Stomach smooth muscle (tissue), 2 donors: ENCODE measurements at regions not wholly inside any gene's neighbourhood (a gene's known extent, or its start where the extent isn't known, plus 50 kb on each side); places are given as distances from the start of the nearest gene placed in this dataset.
"Not testable (repeated sequence)": the region's sequence is repeated elsewhere in the genome, so short reads cannot be mapped to it uniquely, and the experiment has no call there.

Experiments used
- H3K27ac ChIP-seq: one replicate; pipeline ENCODE4 v1.7.0; 2013; ENCODE audit warnings: mild to moderate bottlenecking, low read length, inconsistent platforms
- H3K27me3 ChIP-seq, 2 donors: one replicate each; pipeline ENCODE4 v1.7.0; 2013; ENCODE audit warnings: low read length in 2 of 2; ENCODE audit not compliant: insufficient read depth in 2 of 2, control insufficient read depth in 1 of 2
- H3K36me3 ChIP-seq, 2 donors: one replicate each; pipeline ENCODE4 v1.7.0; 2013; ENCODE audit warnings: low read length in 2 of 2; ENCODE audit not compliant: control insufficient read depth in 2 of 2, insufficient read depth in 2 of 2
- H3K4me1 ChIP-seq: one replicate; pipeline ENCODE4 v1.7.0; 2013; ENCODE audit warnings: low read length; ENCODE audit not compliant: control insufficient read depth, insufficient read depth
- H3K4me3 ChIP-seq, 2 donors: one replicate each; pipeline ENCODE4 v1.7.0; 2013; ENCODE audit warnings: low read length in 2 of 2
- H3K9ac ChIP-seq, 2 donors: one replicate each; pipeline ENCODE4 v1.7.0; 2013; ENCODE audit warnings: low read length in 2 of 2, mild to moderate bottlenecking in 1 of 2
- H3K9me3 ChIP-seq, 2 donors: one replicate each; pipeline ENCODE4 v1.7.0; 2013; ENCODE audit warnings: low read length in 2 of 2; ENCODE audit not compliant: control insufficient read depth in 2 of 2
- donor health status: healthy.
- donor health status: Pancreatic carcinoma.

GRCh38 chr1:232569554-232569921, 60.4 kb downstream of the SIPA1L2 start:
- not testable (repeated sequence) for H3K36me3 ChIP-seq, H3K27me3 ChIP-seq, H3K9ac ChIP-seq, H3K4me1 ChIP-seq, H3K27ac ChIP-seq, H3K9me3 ChIP-seq
- H3K4me3 ChIP-seq, result peak overlapping the region in 1 of 2 donors; percentile 31

GRCh38 chr1:232568906-232569553, 60.9 kb downstream of the SIPA1L2 start:
- no peak overlapping the region for H3K27ac ChIP-seq

GRCh38 chr1:232568331-232568852, 61.5 kb downstream of the SIPA1L2 start:
- H3K4me1 ChIP-seq, result peaks cover 8% of the 10 kb centered on the region
- no peaks in the 10 kb centered on the region for H3K27me3 ChIP-seq
- no peaks in the 10 kb centered on the region for H3K36me3 ChIP-seq
- H3K9ac ChIP-seq, result no peak overlapping the region
- no peak overlapping the region for H3K4me3 ChIP-seq
- no peaks in the 10 kb centered on the region for H3K9me3 ChIP-seq
- no peak overlapping the region for H3K27ac ChIP-seq

More at GRCh38 chr1:232568906-232569553, 60.9 kb downstream of the SIPA1L2 start:
- H3K9ac ChIP-seq, result no peak overlapping the region
- no peaks in the 10 kb centered on the region for H3K27me3 ChIP-seq
- H3K4me1 ChIP-seq, result peaks cover 8% of the 10 kb centered on the region
- no peaks in the 10 kb centered on the region for H3K36me3 ChIP-seq
- no peak overlapping the region for H3K4me3 ChIP-seq
- no peaks in the 10 kb centered on the region for H3K9me3 ChIP-seq

GRCh38 chr1:232566093-232566492, 63.8 kb downstream of the SIPA1L2 start:
- H3K4me1 ChIP-seq, result peaks cover 14% of the 10 kb centered on the region
- H3K9me3 ChIP-seq, result no peaks in the 10 kb centered on the region
- H3K27ac ChIP-seq, result no peak overlapping the region
- no peaks in the 10 kb centered on the region for H3K27me3 ChIP-seq
- H3K4me3 ChIP-seq, result no peak overlapping the region
- H3K9ac ChIP-seq, result no peak overlapping the region
- H3K36me3 ChIP-seq, result no peaks in the 10 kb centered on the region

- Histone ChIP-seq H3K9me3 (no peaks in the 10 kb centered on the region), H3K4me1 (peaks cover 7% of the 10 kb centered on the region), H3K4me3 (no peak overlapping the region), H3K27me3 (no peaks in the 10 kb centered on the region), H3K27ac (no peak overlapping the region), H3K9ac (peak overlapping the region in 1 of 2 donors; percentile 13), H3K36me3 (no peaks in the 10 kb centered on the region)
These were observed 67.0 kb downstream of the SIPA1L2 start for GRCh38 chr1:232562855-232563510.

GRCh38 chr1:232561381-232561780, 68.6 kb downstream of the SIPA1L2 start:
- Histone ChIP-seq H3K9me3 (no peaks in the 10 kb centered on the region), H3K27me3 (no peaks in the 10 kb centered on the region), H3K4me1 (peaks cover 7% of the 10 kb centered on the region), H3K36me3 (no peaks in the 10 kb centered on the region), H3K9ac (no peak overlapping the region), H3K27ac (no peak overlapping the region), H3K4me3 (no peak overlapping the region)

- Histone ChIP-seq H3K4me3 (no peak overlapping the region), H3K4me1 (peaks cover 7% of the 10 kb centered on the region), H3K9ac (no peak overlapping the region), H3K27me3 (no peaks in the 10 kb centered on the region), H3K27ac (no peak overlapping the region), H3K36me3 (no peaks in the 10 kb centered on the region), H3K9me3 (no peaks in the 10 kb centered on the region)
These were observed 69.0 kb downstream of the SIPA1L2 start for GRCh38 chr1:232560940-232561339.

GRCh38 chr1:232558954-232559353, 71.0 kb downstream of the SIPA1L2 start:
- peaks cover 12% of the 10 kb centered on the region for H3K4me1 ChIP-seq
- no peak overlapping the region for H3K27ac ChIP-seq

GRCh38 chr1:232557502-232558191, 72.3 kb downstream of the SIPA1L2 start:
- H3K27ac ChIP-seq, result no peak overlapping the region
- H3K36me3 ChIP-seq, result no peaks in the 10 kb centered on the region
- H3K9me3 ChIP-seq, result no peaks in the 10 kb centered on the region
- no peaks in the 10 kb centered on the region for H3K27me3 ChIP-seq
- H3K9ac ChIP-seq, result no peak overlapping the region
- peaks cover 19% of the 10 kb centered on the region for H3K4me1 ChIP-seq
- no peak overlapping the region for H3K4me3 ChIP-seq

More at GRCh38 chr1:232558954-232559353, 71.0 kb downstream of the SIPA1L2 start:
- Histone ChIP-seq H3K36me3 (no peaks in the 10 kb centered on the region), H3K4me3 (no peak overlapping the region), H3K27me3 (no peaks in the 10 kb centered on the region), H3K9ac (no peak overlapping the region), H3K9me3 (no peaks in the 10 kb centered on the region)

GRCh38 chr1:232557096-232557495, 72.8 kb downstream of the SIPA1L2 start:
- no peak overlapping the region for H3K9ac ChIP-seq
- H3K27me3 ChIP-seq, result no peaks in the 10 kb centered on the region
- H3K27ac ChIP-seq, result no peak overlapping the region
- H3K4me1 ChIP-seq, result peaks cover 21% of the 10 kb centered on the region
- no peak overlapping the region for H3K4me3 ChIP-seq
- H3K9me3 ChIP-seq, result no peaks in the 10 kb centered on the region
- no peaks in the 10 kb centered on the region for H3K36me3 ChIP-seq
